HG03442 (cell line): ENCODE measurements at regions not wholly inside any gene's neighbourhood (a gene's known extent, or its start where the extent isn't known, plus 50 kb on each side); places are given as distances from the start of the nearest gene placed in this dataset.
"Not testable (repeated sequence)": the region's sequence is repeated elsewhere in the genome, so short reads cannot be mapped to it uniquely, and the experiment has no call there.

Experiments
- ATAC-seq: cut with Tn5 transposase; IDR thresholded peaks from one replicate; pipeline ENCODE4 v1.9.1; 2021; ENCODE audit warnings: mild to moderate bottlenecking, moderate library complexity; ENCODE audit not compliant: unreplicated experiment

- ATAC-seq: peak; percentile 64
These were observed 164.8 kb downstream of the PPIAL4G start for GRCh38 chr1:148318123-148318903.

- no peak for ATAC-seq
These were observed 165.4 kb upstream of the NBPF11 start for GRCh38 chr1:148317288-148317985.

DNA sequence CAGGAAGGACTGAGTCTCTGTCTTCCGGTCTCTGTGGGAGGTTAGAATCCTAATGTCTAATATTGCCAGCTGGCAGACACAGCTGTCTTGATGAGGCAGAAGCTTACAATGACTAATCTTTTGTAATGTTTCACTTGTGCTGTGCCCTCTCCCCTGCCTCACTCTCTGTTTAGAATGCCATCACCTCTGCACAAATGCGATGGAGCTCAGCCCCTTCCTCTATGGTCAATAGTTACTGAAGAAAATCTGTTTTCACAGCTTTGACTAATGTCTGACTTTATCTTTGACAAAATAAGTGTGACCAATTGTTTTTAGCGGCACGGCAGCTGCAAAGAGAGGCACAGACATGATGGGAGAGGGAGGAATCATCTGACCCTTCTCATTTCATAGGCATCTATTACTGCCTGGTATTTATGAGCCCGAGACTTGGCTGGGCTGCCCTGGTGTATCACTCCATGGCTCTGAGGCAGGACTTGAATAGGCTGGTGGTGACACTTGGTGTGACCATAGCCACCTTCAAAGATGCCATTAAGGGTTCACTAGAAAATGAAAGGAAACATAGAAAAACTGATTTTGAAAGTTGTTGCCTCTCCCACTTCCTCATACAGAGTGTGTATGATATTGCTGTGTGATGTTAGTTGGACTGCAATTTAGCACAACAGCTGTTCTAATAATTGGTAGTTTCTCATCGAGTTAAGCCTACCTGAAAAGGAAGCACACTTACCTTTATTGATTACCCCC is 163.2 kb upstream of the NBPF11 start:
- no peak for ATAC-seq

GRCh38 chr1:148310807-148311206 is 158.7 kb upstream of the NBPF11 start:
- no peak for ATAC-seq

- no peak for ATAC-seq
These were observed 157.9 kb upstream of the NBPF11 start for GRCh38 chr1:148309940-148310500.

GRCh38 chr1:148308832-148309458 is 156.9 kb upstream of the NBPF11 start:
- ATAC-seq: no peak

DNA sequence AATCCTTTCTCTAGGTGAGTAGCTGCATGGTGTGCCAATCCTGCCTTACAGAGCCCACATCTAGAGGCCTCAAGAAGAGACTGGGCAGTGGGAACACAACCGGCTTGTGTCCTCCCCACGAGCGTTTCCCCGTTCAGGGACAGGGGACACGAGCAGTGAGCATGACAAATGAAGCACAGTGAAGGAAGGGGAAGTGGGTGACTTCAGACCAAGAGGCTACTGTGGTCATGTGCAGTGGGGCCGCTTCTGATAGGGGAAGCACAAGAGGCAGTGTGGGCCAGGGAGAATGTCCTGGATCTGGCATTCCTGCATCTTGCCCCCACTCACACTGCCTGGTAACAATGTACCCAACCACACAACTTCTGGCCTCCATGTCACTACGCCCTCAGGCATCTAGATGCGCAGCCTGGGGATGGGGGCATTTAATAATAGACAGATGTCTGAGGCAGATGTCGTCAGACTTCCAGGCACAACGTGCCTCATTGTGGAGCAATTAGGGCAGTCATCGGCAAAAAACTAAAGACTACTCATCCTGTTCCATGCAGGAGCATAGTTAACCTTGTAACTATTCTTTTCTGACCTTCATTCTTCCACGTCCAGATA is 155.6 kb upstream of the NBPF11 start:
- no peak for ATAC-seq

DNA sequence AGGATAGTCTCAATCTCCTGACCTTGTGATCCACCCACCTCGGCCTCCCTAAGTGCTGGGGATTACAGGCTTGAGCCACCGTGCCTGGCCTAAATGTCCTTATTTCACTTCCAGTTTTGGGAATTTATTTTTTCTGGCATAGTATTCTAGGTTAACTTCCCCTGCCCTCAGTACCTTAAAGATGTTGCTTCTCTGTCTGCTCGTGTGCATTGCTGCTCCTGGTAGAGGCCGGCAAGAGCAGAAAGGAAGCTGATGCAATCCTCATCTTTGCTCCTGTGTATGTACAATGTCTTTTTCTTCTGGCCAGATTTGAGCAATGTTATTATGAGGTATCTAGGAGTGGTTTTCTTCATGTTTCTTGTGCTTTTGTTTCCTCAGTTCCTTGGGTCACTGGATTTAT is 152.9 kb upstream of the NBPF11 start:
- ATAC-seq: not testable (repeated sequence)

GRCh38 chr1:148302586-148303364 is 150.7 kb upstream of the NBPF11 start:
- ATAC-seq: peak; percentile 59

DNA sequence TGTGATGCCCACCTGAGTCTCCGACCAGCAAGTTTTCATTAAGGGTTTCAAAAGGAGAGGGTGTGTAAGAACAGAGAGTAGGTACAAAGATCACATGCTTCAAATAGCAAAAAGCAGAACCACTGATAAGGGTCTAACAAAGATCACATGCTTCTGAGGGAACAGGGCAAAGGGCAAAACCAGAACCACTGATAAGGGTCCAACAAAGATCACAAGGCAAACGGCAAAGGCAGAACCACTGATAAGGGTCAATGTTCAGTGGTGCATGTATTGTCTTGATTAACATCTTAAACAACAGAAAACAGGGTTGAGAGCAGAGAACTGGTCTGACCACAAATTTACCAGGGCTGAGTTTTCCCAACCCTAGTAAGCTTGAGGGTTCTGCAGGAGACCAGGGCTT is 145.8 kb upstream of the NBPF11 start:
- not testable (repeated sequence) for ATAC-seq

- ATAC-seq: no peak
These were observed 144.4 kb upstream of the NBPF11 start for GRCh38 chr1:148296511-148296910.

- ATAC-seq: no peak
These were observed 142.2 kb upstream of the NBPF11 start for GRCh38 chr1:148294116-148294807.

DNA sequence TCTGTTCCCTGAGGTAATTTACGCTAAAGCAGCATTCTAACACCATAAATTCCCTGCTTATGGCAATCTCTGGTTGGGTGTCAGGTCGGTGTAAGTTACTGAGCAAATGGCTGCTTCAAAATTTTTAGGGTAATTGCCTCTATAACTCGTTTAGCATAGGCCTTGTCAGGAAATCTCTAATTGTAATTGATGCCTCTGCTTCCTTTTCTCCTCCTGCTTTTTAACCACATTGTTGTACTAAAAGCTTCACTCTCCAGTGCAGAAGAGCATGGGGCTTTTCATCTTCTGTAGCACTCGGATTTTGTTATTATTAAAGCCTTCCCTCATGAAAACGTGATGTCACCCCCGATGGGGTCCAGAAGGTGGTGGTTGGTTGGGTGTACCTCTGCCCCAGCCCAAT is 141.6 kb upstream of the NBPF11 start:
- ATAC-seq: no peak

GRCh38 chr1:148292915-148293314 is 140.8 kb upstream of the NBPF11 start:
- no peak for ATAC-seq

GRCh38 chr1:148290881-148291280 is 138.8 kb upstream of the NBPF11 start:
- ATAC-seq: no peak

DNA sequence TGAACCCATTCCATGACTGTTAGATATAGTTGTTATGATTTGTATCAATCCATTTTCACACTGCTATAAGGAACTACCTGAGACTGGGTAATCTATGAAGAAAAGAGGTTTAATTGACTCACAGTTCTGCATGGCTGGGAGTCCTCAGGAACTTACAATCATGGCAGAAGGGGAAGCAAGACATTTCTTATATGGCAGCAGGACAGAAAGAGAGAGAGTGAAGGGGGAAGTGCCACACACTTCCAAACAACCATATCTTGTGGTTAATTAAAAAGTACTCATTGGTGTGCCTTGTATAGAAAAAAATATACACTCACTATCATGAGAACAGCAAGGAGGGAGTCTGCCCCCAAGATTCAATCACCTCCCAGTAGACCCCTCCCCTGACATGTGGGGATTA is 137.6 kb upstream of the NBPF11 start:
- ATAC-seq: no peak

GRCh38 chr1:148285946-148286345 is 133.9 kb upstream of the NBPF11 start:
- not testable (repeated sequence) for ATAC-seq

- peak; percentile 76 for ATAC-seq
These were observed 128.9 kb upstream of the NBPF11 start for GRCh38 chr1:148280831-148281572.
